ENCODE measurements at regions not wholly inside any gene's neighbourhood (a gene's known extent, or its start where the extent isn't known, plus 50 kb on each side); places are given as distances from the start of the nearest gene placed in this dataset.

- Histone ChIP-seq H3K27me3 (no peaks in the 10 kb centered on the region), H3K4me1 (no peaks in the 10 kb centered on the region), H3K9me3 (no peaks in the 10 kb centered on the region), H3K36me3 (no peaks in the 10 kb centered on the region), H3K27ac (no peak overlapping the region), H3K4me3 (no peak overlapping the region)
- TF ChIP-seq CTCF (IDR thresholded peaks at IDR 0.05) = no peak
- 20 to 35% methylated on average over 2 of the region's 2 CpGs for WGBS, 2 donors
- no peak for DNase-seq
- no peak for FAIRE-seq
- no peak for ATAC-seq
- intact Hi-C loops (cut with DNase I) = no loop called here
Measured at GRCh38 chr9:26565118-26565517, 327.5 kb downstream of the CAAP1 start.

GRCh38 chr9:26562338-26562737, 330.3 kb downstream of the CAAP1 start:
- ATAC-seq (no peak), DNase-seq (no peak), FAIRE-seq (no peak)
- H3K4me1 ChIP-seq = no peaks in the 10 kb centered on the region
- WGBS, 2 donors = 57 to 73% methylated on average over 1 of the region's 1 CpG
- no peak overlapping the region for H3K4me3 ChIP-seq
- H3K27me3 ChIP-seq = no peaks in the 10 kb centered on the region
- no peaks in the 10 kb centered on the region for H3K36me3 ChIP-seq
- no peaks in the 10 kb centered on the region for H3K9me3 ChIP-seq
- intact Hi-C loops (cut with DNase I) = no loop called here
- no peak overlapping the region for H3K27ac ChIP-seq
- TF ChIP-seq CTCF (IDR thresholded peaks at IDR 0.05) = no peak

GRCh38 chr9:26561928-26562327, 330.7 kb downstream of the CAAP1 start:
- Histone ChIP-seq H3K4me3 (no peak overlapping the region), H3K4me1 (no peaks in the 10 kb centered on the region), H3K27me3 (no peaks in the 10 kb centered on the region), H3K9me3 (no peaks in the 10 kb centered on the region), H3K27ac (no peak overlapping the region), H3K36me3 (no peaks in the 10 kb centered on the region)
- no peak for DNase-seq
- intact Hi-C loops (cut with DNase I) = no loop called here
- no peak for TF ChIP-seq CTCF (IDR thresholded peaks at IDR 0.05)
- WGBS, 2 donors = 61 to 62% methylated on average over 3 of the region's 3 CpGs
- no peak for ATAC-seq
- no peak for FAIRE-seq

GRCh38 chr9:26559506-26559905, 333.1 kb downstream of the CAAP1 start:
- WGBS, 2 donors = 46 to 57% methylated on average over 3 of the region's 3 CpGs
- H3K27ac ChIP-seq = no peak overlapping the region
- intact Hi-C loops (cut with DNase I) = no loop called here
- no peaks in the 10 kb centered on the region for H3K27me3 ChIP-seq
- H3K9me3 ChIP-seq = no peaks in the 10 kb centered on the region
- no peak overlapping the region for H3K4me3 ChIP-seq
- no peak for TF ChIP-seq CTCF (IDR thresholded peaks at IDR 0.05)
- no peak for ATAC-seq
- no peak for DNase-seq
- H3K4me1 ChIP-seq = no peaks in the 10 kb centered on the region
- FAIRE-seq = no peak
- no peaks in the 10 kb centered on the region for H3K36me3 ChIP-seq

GRCh38 chr9:26551971-26552370, 340.6 kb downstream of the CAAP1 start:
- Histone ChIP-seq H3K27me3 (no peaks in the 10 kb centered on the region), H3K9me3 (no peaks in the 10 kb centered on the region), H3K4me1 (no peaks in the 10 kb centered on the region), H3K36me3 (no peaks in the 10 kb centered on the region), H3K27ac (no peak overlapping the region), H3K4me3 (no peak overlapping the region)
- no peak for FAIRE-seq
- intact Hi-C loops (cut with DNase I) = no loop called here
- no peak for TF ChIP-seq CTCF (IDR thresholded peaks at IDR 0.05)
- ATAC-seq = peak in 1 of 4 donors; percentile 17
- DNase-seq = no peak

All from pancreas (tissue), 10 donors.